Chondrocyte (in vitro differentiated cells): ENCODE measurements at regions not wholly inside any gene's neighbourhood (a gene's known extent, or its start where the extent isn't known, plus 50 kb on each side); places are given as distances from the start of the nearest gene placed in this dataset.

Source experiments
- DNase-seq: peaks from one replicate; pipeline ENCODE4 v3.0.0; 2021; ENCODE audit warnings: mixed read lengths, low spot score
- H3K27ac Mint-ChIP-seq: one replicate; pipeline ENCODE4 v1.8.0; 2021; ENCODE audit warnings: mild to moderate bottlenecking, moderate library complexity, mixed read lengths; ENCODE audit not compliant: unreplicated experiment
- H3K27me3 Mint-ChIP-seq: 2 replicates; pipeline ENCODE4 v1.8.0; 2021; ENCODE audit warnings: low read depth, mixed read lengths
- H3K36me3 Mint-ChIP-seq: 2 replicates; pipeline ENCODE4 v1.8.0; 2021; ENCODE audit warnings: low read depth, mixed read lengths
- H3K4me1 Mint-ChIP-seq: 2 replicates; pipeline ENCODE4 v1.8.0; 2021; ENCODE audit warnings: low read depth, mild to moderate bottlenecking, mixed read lengths
- H3K4me3 Mint-ChIP-seq: one replicate; pipeline ENCODE4 v1.8.0; 2021; ENCODE audit warnings: mild to moderate bottlenecking, moderate library complexity, mixed read lengths; ENCODE audit not compliant: unreplicated experiment
- H3K9me3 Mint-ChIP-seq: 2 replicates; pipeline ENCODE4 v1.8.0; 2021; ENCODE audit warnings: low read depth, mixed read lengths
- TF ChIP-seq, protein P1 (sequence below): fragments of 200-600 bp; sonication (generic); IDR thresholded peaks from 2 replicates; pipeline ENCODE4 v1.5.0; 2021; ENCODE audit warnings: antibody characterized with exemption, mild to moderate bottlenecking, moderate library complexity

- Mint-ChIP-seq H3K27ac (no peak overlapping the region), H3K4me1 (no peaks in the 10 kb centered on the region), H3K36me3 (no peaks in the 10 kb centered on the region), H3K27me3 (peaks cover 6% of the 10 kb centered on the region), H3K9me3 (peaks cover 16% of the 10 kb centered on the region), H3K4me3 (no peak overlapping the region)
- DNase-seq: no peak
- TF ChIP-seq, protein P1, sequence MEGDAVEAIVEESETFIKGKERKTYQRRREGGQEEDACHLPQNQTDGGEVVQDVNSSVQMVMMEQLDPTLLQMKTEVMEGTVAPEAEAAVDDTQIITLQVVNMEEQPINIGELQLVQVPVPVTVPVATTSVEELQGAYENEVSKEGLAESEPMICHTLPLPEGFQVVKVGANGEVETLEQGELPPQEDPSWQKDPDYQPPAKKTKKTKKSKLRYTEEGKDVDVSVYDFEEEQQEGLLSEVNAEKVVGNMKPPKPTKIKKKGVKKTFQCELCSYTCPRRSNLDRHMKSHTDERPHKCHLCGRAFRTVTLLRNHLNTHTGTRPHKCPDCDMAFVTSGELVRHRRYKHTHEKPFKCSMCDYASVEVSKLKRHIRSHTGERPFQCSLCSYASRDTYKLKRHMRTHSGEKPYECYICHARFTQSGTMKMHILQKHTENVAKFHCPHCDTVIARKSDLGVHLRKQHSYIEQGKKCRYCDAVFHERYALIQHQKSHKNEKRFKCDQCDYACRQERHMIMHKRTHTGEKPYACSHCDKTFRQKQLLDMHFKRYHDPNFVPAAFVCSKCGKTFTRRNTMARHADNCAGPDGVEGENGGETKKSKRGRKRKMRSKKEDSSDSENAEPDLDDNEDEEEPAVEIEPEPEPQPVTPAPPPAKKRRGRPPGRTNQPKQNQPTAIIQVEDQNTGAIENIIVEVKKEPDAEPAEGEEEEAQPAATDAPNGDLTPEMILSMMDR: no peak
These were observed 64.7 kb upstream of the PRLR start for GRCh38 chr5:35294976-35295375.

DNA sequence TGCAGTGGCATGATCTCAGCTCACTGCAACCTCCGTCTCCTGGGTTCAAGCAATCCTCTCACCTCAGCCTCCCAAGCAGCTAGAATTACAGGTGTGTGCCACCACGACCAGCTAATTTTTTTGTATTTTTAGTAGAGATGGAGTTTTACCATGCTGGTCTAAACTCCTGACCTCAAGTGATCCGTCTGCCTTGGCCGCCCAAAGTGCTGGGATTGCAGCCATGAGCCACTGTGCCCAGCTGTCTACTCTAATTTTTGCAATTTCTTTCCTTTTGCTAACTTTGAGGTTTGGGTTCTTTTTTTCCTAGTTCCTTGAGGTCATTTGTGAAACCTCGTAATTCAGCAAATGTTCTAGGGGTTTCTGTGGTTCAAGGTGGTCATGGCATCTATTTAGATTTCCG, 63.7 kb upstream of the PRLR start:
- Mint-ChIP-seq H3K27ac (no peak overlapping the region), H3K36me3 (no peaks in the 10 kb centered on the region), H3K27me3 (peaks cover 6% of the 10 kb centered on the region), H3K4me1 (no peaks in the 10 kb centered on the region), H3K9me3 (peaks cover 16% of the 10 kb centered on the region), H3K4me3 (no peak overlapping the region)
- DNase-seq: no peak
- TF ChIP-seq, protein P1: no peak

- Mint-ChIP-seq H3K9me3 (no peaks in the 10 kb centered on the region), H3K4me3 (no peak overlapping the region), H3K4me1 (no peaks in the 10 kb centered on the region), H3K27ac (no peak overlapping the region), H3K27me3 (peaks cover 12% of the 10 kb centered on the region), H3K36me3 (no peaks in the 10 kb centered on the region)
- TF ChIP-seq, protein P1: no peak
- DNase-seq: no peak
These were observed 55.1 kb upstream of the PRLR start for GRCh38 chr5:35285435-35285834.

DNA sequence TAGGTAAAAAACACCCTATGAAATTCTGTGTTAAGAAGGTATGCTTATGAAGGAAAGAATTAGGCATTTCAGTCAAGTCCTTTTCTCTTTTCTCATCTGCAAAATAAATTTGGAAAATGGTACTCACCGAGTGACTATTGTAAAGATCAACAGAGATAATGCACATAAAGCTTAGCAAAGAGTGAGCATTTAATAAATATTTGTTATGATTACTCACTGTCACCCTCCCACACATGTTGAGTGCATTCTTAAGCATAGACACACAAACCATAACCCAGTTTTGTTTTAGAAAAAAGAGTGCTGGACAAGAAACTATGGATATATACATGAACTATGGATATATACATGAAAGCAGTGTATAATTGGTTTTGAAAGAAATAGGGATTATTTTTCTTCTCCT, 54.7 kb upstream of the PRLR start:
- peaks cover 12% of the 10 kb centered on the region for H3K27me3 Mint-ChIP-seq
- H3K36me3 Mint-ChIP-seq: no peaks in the 10 kb centered on the region
- no peak overlapping the region for H3K27ac Mint-ChIP-seq
- no peak overlapping the region for H3K4me3 Mint-ChIP-seq
- no peaks in the 10 kb centered on the region for H3K9me3 Mint-ChIP-seq
- TF ChIP-seq, protein P1: no peak
- no peak for DNase-seq
- no peaks in the 10 kb centered on the region for H3K4me1 Mint-ChIP-seq

DNA sequence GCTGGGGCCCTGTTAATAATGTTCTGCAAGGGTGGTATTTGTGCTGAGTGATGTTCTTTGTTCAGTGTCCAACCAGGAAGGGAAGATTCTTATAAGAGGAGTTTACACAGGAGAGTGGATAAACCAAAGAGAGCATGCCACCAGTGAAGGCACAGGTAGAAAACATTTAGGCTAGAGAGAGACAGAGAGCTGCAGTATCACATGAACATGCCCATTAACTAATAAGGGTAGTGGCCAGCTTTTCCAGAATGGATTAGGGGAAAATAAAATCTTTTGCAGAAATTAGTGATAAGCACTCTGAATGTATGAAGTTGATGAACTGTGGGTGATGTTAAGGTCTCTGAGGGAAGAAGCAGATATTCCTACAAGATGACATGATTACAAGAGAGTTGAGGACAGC, 54.1 kb upstream of the PRLR start:
- H3K9me3 Mint-ChIP-seq: no peaks in the 10 kb centered on the region
- no peak overlapping the region for H3K27ac Mint-ChIP-seq
- H3K4me1 Mint-ChIP-seq: no peaks in the 10 kb centered on the region
- TF ChIP-seq, protein P1: no peak
- no peak overlapping the region for H3K4me3 Mint-ChIP-seq
- no peak for DNase-seq
- peaks cover 12% of the 10 kb centered on the region for H3K27me3 Mint-ChIP-seq
- no peaks in the 10 kb centered on the region for H3K36me3 Mint-ChIP-seq
